Stimulated activated CD4-positive, alpha-beta T cell treated with anti-CD3 and anti-CD28 coated beads, Interleukin-1b, Interleukin-23, amount 100 ng/mL, for 4 hours (primary cell): ENCODE measurements at regions not wholly inside any gene's neighbourhood (a gene's known extent, or its start where the extent isn't known, plus 50 kb on each side); places are given as distances from the start of the nearest gene placed in this dataset.

ENCODE experiments used
- DNase-seq, 2 donors: peaks; one replicate each; pipeline ENCODE4 v3.0.0-alpha.2; 2020; ENCODE audit warnings: low read depth in 2 of 2

DNA sequence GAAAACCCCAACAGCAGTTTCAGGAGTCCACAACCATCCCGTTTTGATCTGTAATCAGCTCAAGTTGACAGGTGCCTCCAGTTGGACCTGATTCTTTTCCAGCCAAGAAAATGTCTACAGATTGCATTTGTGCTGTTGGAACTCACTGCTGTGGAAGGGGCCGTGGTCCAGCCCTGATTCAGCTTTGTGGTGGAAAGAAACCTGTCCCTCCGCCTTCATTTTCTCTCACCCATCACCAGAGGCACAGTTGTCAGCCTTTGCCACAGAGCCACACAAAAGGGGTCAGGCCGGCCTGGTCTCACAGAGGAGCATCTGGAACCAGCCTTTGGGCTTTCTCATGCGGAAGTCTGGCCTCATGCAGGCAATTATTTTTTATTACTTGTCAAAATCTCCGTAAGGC, 483.6 kb downstream of the GADD45G start:
- DNase-seq = no peak

GRCh38 chr9:90088856-90089255, 484.0 kb downstream of the GADD45G start:
- no peak for DNase-seq

GRCh38 chr9:90090997-90091396, 486.2 kb downstream of the GADD45G start:
- no peak for DNase-seq

DNA sequence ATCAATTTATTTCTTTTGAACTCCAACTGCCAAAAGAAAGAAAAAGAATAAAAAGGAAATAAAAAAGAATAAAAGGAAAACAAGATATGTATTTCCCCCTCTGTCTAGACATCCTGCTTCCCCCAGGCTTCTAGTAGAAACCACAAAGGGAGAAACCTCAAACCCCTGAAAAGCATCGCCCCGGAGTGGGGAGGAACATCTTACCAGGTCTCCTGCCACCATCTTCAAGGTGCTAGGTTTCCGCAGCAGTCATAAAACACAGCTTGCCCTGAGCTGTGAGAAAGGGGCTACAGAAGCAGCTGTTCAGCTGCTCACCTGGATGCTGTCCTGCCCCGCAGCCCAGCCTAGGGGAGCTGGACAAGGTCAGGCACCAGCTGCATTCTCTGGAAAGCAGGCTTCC, 487.7 kb downstream of the GADD45G start:
- DNase-seq = no peak

DNA sequence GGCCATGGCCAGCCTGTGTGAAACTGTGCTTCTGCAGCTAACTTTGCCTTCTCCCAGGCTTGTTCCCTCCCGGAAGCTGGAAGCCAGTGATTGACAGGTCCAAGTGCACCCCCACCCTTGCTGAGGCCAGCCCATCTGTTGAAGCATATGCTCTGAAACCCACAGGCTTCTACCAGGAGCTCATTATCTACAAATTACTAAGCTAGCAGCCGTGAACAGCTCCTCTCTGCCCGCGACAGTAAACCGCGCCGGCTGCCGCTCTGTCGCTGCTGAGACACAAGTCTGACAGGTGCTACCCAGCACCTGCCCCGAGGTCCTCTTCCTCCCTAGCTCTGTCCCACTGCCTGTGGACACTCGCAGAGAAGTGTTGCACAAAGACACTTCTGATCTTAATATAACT, 490.9 kb downstream of the GADD45G start:
- DNase-seq = no peak

DNA sequence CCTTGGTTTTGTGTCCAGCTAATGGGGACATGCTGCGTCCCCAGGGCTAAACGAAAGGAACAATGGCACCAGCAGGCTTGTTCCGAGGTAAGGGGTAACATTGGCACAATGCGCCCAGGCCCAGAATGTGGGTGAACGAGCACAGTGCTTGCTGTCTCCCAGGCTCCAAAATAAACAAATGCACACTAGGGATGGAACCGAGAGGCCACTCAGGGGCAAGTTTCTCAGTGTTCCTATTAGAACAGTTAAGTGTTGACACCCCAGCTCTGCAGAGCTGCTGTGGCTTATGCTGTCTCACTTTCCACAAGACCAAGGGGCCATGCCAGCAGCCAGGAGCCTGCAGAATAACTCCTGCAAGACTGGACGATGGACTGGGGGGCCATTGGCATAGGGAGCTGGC, 492.4 kb downstream of the GADD45G start:
- DNase-seq = no peak

DNA sequence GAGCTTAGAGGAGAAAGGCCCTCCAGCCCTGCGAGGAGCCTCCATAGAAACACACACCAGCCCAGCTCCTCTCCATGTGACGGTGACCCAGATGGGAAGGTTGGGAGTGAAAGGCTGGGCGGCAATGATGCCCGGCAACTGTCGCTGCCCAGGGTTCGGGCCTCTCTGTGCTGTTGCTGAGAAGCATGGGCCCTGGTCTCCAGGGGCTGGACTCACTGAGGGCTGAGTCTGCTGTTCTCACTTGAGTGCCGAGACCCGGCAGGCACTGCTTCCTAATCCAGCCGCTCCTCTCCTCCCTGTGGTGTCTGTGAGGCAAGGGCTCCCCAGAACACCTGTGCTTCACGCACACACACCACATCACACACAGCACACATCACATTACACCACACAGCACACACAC, 493.6 kb downstream of the GADD45G start:
- no peak for DNase-seq

DNA sequence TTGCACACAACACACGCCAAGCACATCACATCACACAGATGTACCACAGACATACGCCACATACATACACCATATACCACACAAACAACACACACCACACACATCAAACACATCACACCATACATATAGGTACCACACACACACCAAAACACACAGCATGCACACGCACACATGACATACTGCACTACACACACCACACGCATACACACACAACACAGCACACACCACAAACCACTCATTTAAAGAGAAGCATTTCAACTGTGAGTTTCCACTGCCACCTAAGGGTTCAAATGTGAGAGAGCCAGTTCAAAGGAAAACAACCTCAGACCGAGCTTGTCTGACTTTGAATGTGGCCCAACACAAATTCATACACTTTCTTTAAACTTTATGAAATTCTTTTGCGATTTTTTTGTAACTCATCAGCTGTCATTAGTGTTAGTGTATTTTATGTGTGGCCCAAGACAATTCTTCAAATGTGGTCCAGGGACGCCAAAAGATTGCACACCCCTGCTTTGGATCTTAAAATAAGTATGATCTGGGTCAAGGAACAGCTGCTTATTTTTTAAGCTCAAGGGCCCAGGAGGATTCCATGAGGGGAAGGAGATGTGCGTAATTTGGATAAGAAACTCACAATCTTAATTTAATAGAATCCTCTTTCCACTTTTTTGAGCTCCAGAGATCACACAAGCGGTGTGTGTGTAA, 494.6 kb downstream of the GADD45G start:
- no peak for DNase-seq

- DNase-seq = no peak
Measured at GRCh38 chr9:90100014-90100413, 495.2 kb downstream of the GADD45G start.

DNA sequence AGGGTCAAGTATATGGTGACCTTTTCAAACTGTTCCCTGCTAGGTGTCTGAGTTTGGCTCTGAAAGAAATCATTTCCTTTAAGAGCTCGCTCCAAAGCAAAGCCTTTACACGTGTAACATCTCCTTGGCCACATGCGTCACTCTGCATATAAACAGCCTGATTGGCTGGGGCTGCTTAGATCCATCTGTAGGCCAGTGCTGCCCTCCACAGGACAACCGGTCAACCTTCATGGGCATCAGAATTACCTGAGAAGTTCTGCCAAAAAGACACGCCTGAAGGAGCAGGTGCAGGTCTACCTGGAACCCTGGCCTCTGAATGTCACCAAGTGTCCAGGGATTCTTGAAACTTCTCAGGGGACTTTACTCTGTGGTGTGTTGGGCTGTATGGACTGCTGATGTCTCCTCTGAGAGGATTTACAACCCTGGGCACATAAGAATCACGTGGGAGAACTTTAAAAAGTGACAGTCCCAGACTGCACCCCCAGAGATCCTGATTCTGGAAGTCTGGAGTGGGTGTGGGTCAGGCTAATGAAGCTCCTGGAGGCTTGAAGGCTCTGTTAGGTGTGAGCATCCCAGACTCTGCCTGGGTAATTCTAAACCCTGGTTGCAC, 497.6 kb downstream of the GADD45G start:
- peak; percentile 58 to 60 for DNase-seq

- no peak for DNase-seq
Measured at GRCh38 chr9:90103771-90104170, 499.0 kb downstream of the GADD45G start.

- DNase-seq = no peak
Measured at GRCh38 chr9:90105773-90106172, 501.0 kb downstream of the GADD45G start.

- no peak for DNase-seq
Measured at GRCh38 chr9:90107040-90107725, 502.4 kb downstream of the GADD45G start.

DNA sequence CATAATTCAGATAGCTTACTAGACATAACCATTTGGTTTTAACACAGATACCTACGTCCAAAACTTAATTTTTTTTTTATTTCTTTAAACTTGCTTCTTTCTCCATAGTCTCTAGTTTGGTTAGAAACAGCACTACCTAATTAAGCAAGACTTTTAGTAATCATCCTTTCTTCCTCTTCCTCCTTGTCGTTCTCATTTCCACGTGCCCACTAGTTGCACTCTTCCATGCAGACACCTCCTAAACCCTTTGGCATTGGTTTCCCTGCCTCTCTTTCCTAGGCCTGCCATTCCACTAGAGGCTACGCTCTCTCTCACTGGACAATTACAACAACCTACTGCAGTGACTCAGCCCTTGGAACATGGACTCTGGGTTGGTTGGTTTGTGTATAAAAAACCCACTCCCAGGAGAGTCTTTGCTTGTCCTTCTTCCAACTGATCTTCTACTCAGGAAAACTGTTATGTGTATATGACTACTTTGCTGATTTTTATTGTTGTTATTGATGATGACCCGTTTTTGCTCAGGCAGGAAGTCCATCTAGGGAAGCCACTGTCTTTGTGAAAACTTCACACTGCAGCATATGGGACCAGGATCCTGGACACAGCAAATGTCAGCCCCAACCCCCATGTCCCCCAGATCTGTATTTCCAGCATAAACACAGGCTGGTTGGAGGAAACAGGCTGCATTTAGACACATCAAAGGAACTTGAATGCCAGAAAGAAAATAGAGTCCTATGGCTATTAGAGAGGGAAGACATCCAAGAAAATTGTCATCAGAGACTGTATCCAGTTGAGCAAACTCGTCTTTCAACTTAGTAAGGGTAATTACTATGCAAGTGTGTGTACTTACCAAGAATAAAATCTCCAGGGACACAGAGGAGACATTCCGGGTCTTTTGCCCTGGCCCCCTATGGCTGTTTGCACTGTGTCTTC, 503.2 kb downstream of the GADD45G start:
- no peak for DNase-seq

GRCh38 chr9:90112788-90113187, 508.0 kb downstream of the GADD45G start:
- DNase-seq = no peak

DNA sequence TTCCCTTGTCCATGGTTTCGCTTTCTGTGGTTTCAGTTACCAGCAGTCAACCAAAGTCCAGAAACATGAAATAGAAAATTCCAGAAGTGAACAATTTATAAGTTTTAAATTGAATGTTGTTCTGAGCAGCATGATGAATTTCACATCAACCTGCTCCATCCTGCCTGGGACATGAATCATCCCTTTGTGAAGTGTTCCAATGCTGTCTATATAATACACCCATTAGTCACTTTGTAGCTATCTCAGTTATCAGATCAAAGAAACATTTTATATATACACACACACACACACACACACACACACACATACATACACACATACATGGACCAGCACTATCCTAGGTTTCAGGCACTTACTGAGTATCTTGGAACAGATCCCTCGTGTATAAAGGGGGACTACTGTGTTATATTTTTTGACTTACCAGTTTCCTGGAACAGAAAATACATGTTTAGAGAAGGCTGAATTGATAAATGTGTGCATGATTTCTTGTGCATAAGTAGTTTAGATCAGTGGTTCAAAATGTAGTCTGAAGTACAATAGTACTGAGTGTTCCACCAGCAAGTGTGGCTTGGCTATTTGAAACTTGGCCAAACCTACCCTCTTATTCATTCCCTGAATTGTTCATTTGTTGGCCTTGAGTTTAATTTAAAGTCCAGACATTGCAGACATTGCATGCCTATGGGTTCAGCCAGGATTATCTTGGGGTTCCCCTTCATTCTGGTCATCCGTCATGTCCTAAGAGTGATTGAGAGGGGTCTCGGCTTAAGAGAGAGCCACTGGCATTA, 510.0 kb downstream of the GADD45G start:
- DNase-seq = no peak

- DNase-seq = no peak
Measured at GRCh38 chr9:90121762-90122161, 517.0 kb downstream of the GADD45G start.

DNA sequence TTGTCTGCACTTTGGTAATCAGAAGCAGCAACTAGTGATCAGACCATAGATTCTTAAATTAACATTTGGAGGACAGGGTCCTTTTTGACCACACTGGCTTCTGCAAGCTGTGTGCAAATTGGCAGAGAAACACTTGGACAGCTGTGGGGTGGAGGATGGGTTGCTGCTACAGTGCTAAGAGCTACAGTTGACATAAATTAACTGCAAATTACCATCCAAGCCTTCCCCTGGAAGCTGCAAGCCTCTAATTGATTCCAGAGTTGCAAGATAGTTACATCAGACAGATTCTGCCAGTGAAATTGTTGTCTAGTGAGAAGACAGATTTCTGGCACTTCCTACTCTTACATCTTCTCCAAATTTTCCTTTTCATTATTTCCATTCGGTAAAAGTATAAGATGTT, 517.7 kb downstream of the DIRAS2 start:
- no peak for DNase-seq

DNA sequence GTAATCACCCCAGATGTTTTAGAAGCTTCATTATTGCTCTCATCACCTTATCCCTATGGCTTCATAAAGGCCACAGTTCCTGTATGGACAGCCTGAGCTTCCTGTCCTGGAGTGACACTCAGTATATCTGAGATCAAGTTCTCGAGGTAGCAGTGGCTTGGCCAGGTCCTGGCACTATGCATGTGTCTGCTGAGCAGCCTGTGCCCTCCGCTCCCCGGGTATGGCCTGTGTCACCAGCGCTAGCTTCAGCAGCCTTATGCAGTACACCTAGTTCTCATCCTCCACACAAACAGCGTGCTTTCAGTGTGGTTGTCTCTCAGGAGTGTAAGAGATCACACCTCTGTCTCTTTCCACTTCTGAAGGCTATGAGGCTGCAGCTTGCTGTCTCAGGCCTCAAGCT, 514.7 kb downstream of the DIRAS2 start:
- no peak for DNase-seq

DNA sequence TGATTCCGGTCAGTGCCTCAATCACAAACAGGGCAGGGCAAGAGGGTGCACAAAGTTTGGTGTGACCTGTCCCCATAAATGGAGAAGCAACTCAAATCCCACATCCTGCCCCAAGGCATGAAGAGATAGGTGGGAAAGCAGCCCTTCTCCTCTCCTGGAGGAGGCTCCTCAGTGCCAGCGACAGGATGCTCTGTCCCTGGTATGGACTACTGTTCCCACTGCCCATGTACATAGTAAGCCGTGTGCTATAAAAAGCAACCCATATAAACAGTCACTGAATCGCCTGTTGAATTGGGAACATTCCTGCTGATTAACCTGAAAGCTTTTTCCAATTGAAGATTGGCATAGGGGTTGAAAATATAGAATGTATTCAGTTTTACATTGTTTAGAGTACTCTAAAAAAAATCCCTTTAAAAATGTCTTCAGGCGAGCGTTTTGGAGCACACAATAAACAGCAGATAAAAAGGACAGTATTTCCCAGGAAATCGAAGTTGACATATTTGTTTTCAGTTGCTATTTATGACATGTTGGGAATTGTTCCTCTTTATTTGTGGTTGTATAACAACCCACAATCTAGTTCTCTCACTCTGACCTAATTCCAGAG, 513.9 kb downstream of the DIRAS2 start:
- DNase-seq = no peak

DNA sequence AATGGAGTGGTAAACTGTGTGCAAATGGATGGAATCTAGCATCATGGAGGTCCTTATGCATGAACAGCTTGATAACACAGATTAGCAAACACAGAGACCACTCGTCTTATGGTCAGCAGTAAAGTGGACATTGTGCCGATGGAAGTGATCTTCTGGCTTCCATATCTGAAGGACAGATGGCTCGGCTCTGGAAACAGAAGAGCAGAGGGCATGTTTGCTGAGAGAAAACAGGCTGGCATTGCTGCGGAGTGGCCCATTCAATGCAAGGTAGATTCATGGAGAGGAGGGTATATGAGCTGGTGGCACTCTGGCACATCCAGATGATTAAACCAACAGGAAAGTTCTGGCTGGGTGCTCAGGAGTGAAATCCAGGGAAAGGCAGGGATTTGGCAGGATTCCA, 513.2 kb downstream of the DIRAS2 start:
- no peak for DNase-seq
